Left lung (tissue), 4 donors: ENCODE measurements at regions not wholly inside any gene's neighbourhood (a gene's known extent, or its start where the extent isn't known, plus 50 kb on each side); places are given as distances from the start of the nearest gene placed in this dataset.
"Not testable (repeated sequence)": the region's sequence is repeated elsewhere in the genome, so short reads cannot be mapped to it uniquely, and the experiment has no call there.

ENCODE experiments used
- ATAC-seq: fragments of 200-7000 bp; cut with Tn5 transposase; one replicate; pipeline ENCODE4 v1.9.1; 2020; ENCODE audit warnings: moderate library complexity
- DNase-seq, 4 donors: peaks; one replicate each; pipeline ENCODE4 v3.0.0-alpha.2; 2013 to 2020
- H3K27ac ChIP-seq, 2 donors: fragments of 200-600 bp; sonication (generic) in 1 of 2; one replicate each; pipeline versions ENCODE4 v1.5.0 to v1.8.0; 2020 to 2021
- H3K27me3 ChIP-seq, 2 donors: fragments of 200-600 bp; sonication (generic) in 1 of 2; one replicate each; pipeline versions ENCODE4 v1.5.0 to v1.8.0; 2020 to 2021
- H3K36me3 ChIP-seq, 2 donors: fragments of 200-600 bp; sonication (generic) in 1 of 2; one replicate each; pipeline versions ENCODE4 v1.5.0 to v1.8.0; 2020 to 2021
- H3K4me1 ChIP-seq, 2 donors: fragments of 200-600 bp; one replicate each; pipeline ENCODE4 v1.8.0; 2021
- H3K4me3 ChIP-seq, 2 donors: fragments of 200-600 bp; sonication (generic) in 1 of 2; one replicate each; pipeline versions ENCODE4 v1.5.0 to v1.8.0; 2020 to 2021; ENCODE audit warnings: mild to moderate bottlenecking in 1 of 2
- H3K9me3 ChIP-seq, 2 donors: fragments of 200-600 bp; sonication (generic) in 1 of 2; one replicate each; pipeline versions ENCODE4 v1.5.0 to v1.8.0; 2020 to 2021
- intact Hi-C, 2 donors: fragments of 100-400 bp; cut with DNase I; formaldehyde crosslinking; loops; one replicate each; pipeline versions ENCODE4 v1.11.2 to v1.14.2; 2022
- TF ChIP-seq, protein P1 (sequence below), 2 donors: fragments of 200-600 bp; sonication (generic) in 1 of 2; IDR thresholded peaks; one replicate each; pipeline versions ENCODE4 v1.5.0 to v1.8.0; 2021; ENCODE audit warnings: antibody characterized with exemption in 2 of 2
- donor health status: DM: no; HTN: yes; CAD: no.
- donor health status: DM: no; HTN: no; CAD: no.

- H3K4me1 ChIP-seq, DNase-seq, H3K36me3 ChIP-seq, H3K27me3 ChIP-seq, H3K4me3 ChIP-seq, H3K27ac ChIP-seq, ATAC-seq, intact Hi-C loops: not testable (repeated sequence)
- H3K9me3 ChIP-seq = peaks cover 6 to 38% of the 10 kb centered on the region in 2 donors
Observed at GRCh38 chr17:43345515-43345914, 53.3 kb upstream of the ARL4D start.

- H3K27me3 ChIP-seq = no peaks in the 10 kb centered on the region
- DNase-seq (no peak), ATAC-seq (no peak)
- intact Hi-C loops = no loop called here
- H3K4me1 ChIP-seq = no peaks in the 10 kb centered on the region
- no peak overlapping the region for H3K27ac ChIP-seq
- no peak overlapping the region for H3K4me3 ChIP-seq
- H3K9me3 ChIP-seq = peaks cover 6 to 32% of the 10 kb centered on the region in 2 donors
- TF ChIP-seq, protein P1, sequence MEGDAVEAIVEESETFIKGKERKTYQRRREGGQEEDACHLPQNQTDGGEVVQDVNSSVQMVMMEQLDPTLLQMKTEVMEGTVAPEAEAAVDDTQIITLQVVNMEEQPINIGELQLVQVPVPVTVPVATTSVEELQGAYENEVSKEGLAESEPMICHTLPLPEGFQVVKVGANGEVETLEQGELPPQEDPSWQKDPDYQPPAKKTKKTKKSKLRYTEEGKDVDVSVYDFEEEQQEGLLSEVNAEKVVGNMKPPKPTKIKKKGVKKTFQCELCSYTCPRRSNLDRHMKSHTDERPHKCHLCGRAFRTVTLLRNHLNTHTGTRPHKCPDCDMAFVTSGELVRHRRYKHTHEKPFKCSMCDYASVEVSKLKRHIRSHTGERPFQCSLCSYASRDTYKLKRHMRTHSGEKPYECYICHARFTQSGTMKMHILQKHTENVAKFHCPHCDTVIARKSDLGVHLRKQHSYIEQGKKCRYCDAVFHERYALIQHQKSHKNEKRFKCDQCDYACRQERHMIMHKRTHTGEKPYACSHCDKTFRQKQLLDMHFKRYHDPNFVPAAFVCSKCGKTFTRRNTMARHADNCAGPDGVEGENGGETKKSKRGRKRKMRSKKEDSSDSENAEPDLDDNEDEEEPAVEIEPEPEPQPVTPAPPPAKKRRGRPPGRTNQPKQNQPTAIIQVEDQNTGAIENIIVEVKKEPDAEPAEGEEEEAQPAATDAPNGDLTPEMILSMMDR (IDR thresholded peaks at IDR 0.05) = no peak
- no peaks in the 10 kb centered on the region for H3K36me3 ChIP-seq
Observed at GRCh38 chr17:43344685-43345084, 54.1 kb upstream of the ARL4D start.

GRCh38 chr17:43342589-43342890 is 56.3 kb upstream of the ARL4D start:
- TF ChIP-seq, protein P1 (IDR thresholded peaks at IDR 0.05) = no peak
- H3K36me3 ChIP-seq = no peaks in the 10 kb centered on the region
- peaks cover 0 to 10% of the 10 kb centered on the region in 2 donors for H3K9me3 ChIP-seq
- no peak overlapping the region for H3K27ac ChIP-seq
- ATAC-seq = no peak
- intact Hi-C loops = no loop called here
- no peak overlapping the region for H3K4me3 ChIP-seq
- H3K27me3 ChIP-seq = no peaks in the 10 kb centered on the region
- no peaks in the 10 kb centered on the region for H3K4me1 ChIP-seq
- DNase-seq = no peak

DNA sequence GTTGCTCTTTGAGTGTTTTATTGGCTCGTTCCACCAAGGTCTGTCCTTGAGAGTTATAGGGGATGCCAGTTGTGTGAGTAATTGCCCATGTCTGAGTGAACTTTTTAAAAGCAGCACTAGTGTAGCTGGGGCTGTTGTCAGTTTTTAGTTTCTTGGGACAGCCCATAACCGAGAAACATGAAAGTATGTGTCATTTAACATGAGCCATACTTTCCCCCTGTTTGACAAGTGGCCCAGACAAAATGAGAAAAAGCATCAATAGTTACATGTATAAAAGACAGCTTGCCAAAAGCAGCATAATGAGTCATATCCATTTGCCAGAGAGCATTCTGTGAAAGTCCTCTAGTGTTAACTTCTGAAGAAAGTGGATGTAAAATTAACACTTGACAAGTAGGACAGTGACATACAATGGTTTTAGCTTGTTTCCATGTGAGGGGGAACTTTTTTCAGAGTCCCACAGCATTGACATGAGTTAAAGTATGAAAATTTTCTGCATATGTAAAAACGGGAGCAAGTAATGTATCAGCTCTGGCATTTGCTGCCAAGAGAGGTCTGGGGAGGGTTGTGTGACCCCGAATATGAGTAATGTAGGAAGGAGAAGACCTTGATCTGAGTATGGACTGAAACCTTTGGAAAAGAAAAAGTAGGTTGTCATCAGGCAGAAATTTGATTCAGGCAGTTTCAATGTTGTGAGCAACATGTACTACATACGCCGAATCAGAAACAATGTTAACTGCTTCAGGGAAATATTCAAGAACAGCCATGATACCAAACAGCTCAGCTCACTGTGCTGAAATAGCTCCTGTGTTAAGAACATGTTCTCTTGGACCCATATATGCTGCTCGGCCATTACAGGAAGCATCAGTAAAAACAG is 56.8 kb upstream of the ARL4D start:
- H3K4me3 ChIP-seq = no peak overlapping the region
- DNase-seq (peak in 1 of 4 donors; percentile 65), ATAC-seq (no peak)
- H3K27me3 ChIP-seq = no peaks in the 10 kb centered on the region
- TF ChIP-seq, protein P1 (IDR thresholded peaks at IDR 0.05) = no peak
- intact Hi-C loops = no loop called here
- no peak overlapping the region for H3K27ac ChIP-seq
- peaks cover 0 to 4% of the 10 kb centered on the region in 2 donors for H3K9me3 ChIP-seq
- no peaks in the 10 kb centered on the region for H3K4me1 ChIP-seq
- H3K36me3 ChIP-seq = no peaks in the 10 kb centered on the region

GRCh38 chr17:43338886-43339516 is 59.8 kb upstream of the ARL4D start:
- Histone ChIP-seq H3K27ac (no peak overlapping the region), H3K4me1 (peaks cover 6 to 11% of the 10 kb centered on the region in 2 donors), H3K27me3 (no peaks in the 10 kb centered on the region), H3K36me3 (no peaks in the 10 kb centered on the region), H3K9me3 (no peaks in the 10 kb centered on the region), H3K4me3 (no peak overlapping the region)
- DNase-seq = peak in 3 of 4 donors; percentile 52 to 79 (median 66)
- intact Hi-C loops = no loop called here
- ATAC-seq = peak; percentile 38
- TF ChIP-seq, protein P1 (IDR thresholded peaks at IDR 0.05) = peak; percentile 58 to 68
